HG03469 (cell line): ENCODE measurements at regions not wholly inside any gene's neighbourhood (a gene's known extent, or its start where the extent isn't known, plus 50 kb on each side); places are given as distances from the start of the nearest gene placed in this dataset.
"Not testable (repeated sequence)": the region's sequence is repeated elsewhere in the genome, so short reads cannot be mapped to it uniquely, and the experiment has no call there.

ENCODE experiments used
- ATAC-seq: cut with Tn5 transposase; IDR thresholded peaks from one replicate; pipeline ENCODE4 v1.9.1; 2021; ENCODE audit warnings: mild to moderate bottlenecking, moderate library complexity, moderate number of reproducible peaks; ENCODE audit not compliant: unreplicated experiment

- ATAC-seq: no peak
These were observed 188.4 kb downstream of the PAH start for GRCh38 chr12:102728506-102729242.

DNA sequence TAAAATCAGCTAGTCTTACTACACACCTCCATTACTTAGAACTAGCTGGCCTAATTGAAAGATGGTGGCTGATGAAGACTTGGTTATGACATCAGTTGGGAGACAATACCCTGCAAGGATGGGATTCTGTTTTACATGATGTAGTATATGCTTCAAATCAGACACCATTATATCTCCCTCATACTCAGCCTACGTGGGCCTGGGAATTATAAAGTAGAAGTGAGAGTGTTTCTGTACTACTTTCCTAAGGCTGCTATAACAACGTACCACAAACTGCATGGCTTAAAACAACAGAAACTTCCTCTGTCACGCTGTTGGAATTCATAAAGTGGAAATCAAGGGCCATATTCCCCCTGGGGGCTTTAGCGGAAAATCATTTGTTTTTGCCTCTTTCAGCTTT lies 190.4 kb downstream of the PAH start:
- no peak for ATAC-seq

DNA sequence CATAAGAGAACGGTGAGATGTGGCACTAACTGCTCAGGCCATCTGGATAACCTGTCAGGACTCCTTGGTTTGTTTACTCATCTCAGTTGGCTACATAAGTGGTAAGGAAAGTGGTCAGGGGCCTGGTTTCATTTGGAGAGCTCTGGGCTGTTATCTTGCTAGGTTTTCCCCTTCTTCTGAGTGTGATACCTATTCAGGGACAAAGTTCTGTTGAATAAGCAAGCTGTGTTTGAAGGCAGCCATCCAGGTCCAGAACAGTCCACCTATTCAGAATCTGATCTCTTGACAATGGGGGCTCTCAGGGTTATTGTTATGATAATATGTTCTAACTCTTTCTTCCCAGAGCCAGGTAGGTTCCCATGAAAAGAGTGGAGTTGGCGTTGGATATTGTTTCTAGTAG lies 194.9 kb downstream of the PAH start:
- no peak for ATAC-seq

- no peak for ATAC-seq
These were observed 208.9 kb downstream of the PAH start for GRCh38 chr12:102708108-102708507.

GRCh38 chr12:102702447-102703114 lies 214.5 kb downstream of the PAH start:
- no peak for ATAC-seq

DNA sequence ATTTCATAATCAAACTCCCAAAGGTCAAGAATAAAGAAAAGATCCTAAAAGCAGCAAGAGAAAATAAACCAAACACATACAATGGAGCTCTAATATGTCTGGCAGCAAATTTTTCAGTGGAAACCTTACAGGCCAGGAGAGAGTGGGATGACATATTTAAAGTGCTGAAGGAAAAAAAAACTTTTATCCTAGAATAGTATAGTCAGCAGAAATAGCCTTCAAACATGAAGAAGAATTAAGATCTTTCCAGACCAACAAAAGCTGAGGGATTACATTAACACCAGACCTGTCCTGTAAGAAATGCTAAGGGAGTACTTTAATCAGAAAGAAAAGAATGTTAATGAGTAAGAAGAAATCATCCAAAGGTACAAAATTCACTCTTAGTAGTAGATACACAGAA lies 215.7 kb upstream of the IGF1 start:
- no peak for ATAC-seq

- no peak for ATAC-seq
These were observed 214.5 kb upstream of the IGF1 start for GRCh38 chr12:102694903-102695302.

- ATAC-seq: no peak
These were observed 211.6 kb upstream of the IGF1 start for GRCh38 chr12:102691773-102692555.

DNA sequence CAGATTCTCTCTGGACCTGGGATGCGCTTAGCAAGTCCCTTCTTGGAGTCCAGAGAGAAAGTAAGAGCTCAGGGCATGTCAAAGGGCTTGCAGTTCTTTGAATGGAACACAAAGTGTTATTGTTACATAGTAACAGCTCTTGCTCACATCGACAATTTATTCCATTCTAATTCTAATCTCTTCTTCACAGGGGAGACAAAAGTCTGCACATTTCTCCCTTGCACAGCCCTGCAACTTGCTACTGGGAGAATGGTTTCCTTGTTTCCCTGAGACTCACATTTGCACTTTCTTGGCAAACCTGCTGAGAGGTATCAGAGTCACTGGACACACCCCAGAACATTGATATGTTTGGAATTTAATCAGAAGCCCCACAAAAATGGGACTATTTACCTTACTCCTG lies 209.9 kb upstream of the IGF1 start:
- no peak for ATAC-seq

GRCh38 chr12:102689701-102690100 lies 209.3 kb upstream of the IGF1 start:
- no peak for ATAC-seq

- ATAC-seq: no peak
These were observed 207.2 kb upstream of the IGF1 start for GRCh38 chr12:102687523-102687922.

GRCh38 chr12:102685841-102686240 lies 205.5 kb upstream of the IGF1 start:
- no peak for ATAC-seq

GRCh38 chr12:102685172-102685571 lies 204.8 kb upstream of the IGF1 start:
- ATAC-seq: no peak

DNA sequence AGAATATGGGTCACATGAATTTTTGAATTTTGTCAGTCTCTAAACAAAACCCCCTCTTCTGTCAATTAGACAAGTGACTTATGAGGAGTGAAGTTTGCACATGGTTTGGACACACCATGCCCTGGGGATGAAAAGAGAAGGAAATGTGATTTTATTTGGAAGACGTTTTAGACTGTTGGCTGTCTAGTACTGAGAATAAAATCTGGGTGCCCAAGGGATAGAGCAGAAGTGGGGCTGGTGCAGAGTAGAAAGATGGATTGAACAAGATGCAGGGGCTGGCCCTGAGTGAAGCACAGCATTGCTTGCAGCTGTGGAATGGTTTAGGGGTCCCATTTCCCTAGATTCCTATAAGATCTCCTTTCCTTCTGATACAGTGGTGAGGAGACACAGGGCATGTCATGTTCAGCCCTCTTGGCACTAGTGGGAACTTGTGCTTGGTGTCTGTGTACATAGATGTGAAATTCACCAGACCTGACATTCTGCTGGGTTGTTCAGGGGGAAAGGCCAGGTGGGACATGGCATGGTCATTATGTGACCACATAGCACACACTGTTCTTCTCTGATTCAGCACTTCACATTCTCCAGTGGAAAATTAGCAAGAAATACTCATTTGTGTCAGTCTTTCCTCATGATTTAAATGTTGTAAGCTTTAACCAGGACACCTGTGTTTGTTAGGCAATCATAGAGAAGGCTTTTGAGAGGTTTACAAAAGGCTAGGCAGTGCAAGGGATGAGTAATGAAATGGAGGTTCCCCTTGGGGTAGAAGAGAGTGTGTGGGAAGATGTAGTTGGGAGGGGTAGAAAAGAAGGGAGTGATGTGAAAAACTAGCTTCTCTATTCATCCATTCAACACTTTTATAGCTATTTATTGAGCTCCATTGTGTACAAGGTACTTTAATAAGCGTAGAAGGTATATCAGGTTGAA lies 202.3 kb upstream of the IGF1 start:
- no peak for ATAC-seq

DNA sequence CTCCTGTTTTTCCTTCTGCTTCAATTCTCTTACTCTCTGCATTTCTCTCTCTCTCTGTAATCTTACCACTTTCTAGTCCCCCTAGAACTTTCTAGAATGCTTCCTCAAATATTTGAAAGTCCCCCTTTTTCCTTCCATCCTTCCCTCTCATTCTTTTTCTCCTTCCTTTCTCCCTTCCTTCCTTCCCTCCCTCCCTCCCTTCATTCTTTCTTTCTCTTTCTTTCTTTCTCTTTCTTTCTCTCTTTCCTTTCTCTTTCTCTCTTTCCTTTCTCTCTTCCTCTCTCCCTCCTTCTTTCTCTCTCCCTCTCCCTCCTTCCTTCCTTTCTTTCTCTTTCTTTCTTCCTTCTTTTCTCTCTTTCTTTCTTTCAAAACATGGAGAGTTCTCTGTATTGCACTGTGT lies 201.4 kb upstream of the IGF1 start:
- no peak for ATAC-seq

GRCh38 chr12:102681309-102681708 lies 200.9 kb upstream of the IGF1 start:
- ATAC-seq: no peak

DNA sequence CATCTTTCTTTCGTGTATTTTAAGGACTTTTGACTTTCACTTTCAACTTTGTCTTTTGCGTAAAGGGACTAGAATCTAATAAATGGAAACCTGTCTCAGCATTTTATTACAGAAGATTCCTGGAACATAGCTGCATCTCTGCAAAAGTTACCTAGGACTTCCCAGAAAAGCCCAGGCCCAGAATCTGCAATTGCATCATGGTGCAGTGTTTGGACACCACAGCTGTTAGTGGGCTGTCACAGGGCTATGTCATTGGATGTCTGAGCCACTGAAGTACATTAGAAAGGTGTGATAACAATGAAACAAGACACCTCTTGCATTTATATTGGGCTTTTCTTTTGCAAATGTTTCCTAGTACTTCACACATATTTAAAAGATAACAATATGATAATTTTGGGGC lies 199.9 kb upstream of the IGF1 start:
- ATAC-seq: no peak

GRCh38 chr12:102676812-102677211 lies 196.4 kb upstream of the IGF1 start:
- ATAC-seq: no peak

DNA sequence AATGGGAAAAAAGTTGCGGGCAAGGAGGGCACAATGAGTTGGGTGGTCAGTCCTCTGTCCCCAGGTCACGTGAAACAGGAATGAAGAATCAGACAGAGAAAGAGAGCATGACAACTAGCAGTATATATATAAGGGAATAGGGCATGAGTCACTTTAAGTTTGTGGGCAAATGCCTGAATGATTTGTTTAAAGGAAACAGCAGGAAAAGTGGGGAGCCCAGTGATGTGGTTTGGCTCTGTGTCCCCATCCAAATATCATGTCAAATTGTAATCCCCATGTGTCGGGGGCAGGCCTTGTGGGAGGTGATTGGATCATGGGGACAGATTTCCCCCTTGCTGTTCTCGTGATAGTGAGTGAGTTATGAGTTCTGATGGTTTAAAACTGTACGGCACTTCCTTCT lies 195.3 kb upstream of the IGF1 start:
- ATAC-seq: no peak

DNA sequence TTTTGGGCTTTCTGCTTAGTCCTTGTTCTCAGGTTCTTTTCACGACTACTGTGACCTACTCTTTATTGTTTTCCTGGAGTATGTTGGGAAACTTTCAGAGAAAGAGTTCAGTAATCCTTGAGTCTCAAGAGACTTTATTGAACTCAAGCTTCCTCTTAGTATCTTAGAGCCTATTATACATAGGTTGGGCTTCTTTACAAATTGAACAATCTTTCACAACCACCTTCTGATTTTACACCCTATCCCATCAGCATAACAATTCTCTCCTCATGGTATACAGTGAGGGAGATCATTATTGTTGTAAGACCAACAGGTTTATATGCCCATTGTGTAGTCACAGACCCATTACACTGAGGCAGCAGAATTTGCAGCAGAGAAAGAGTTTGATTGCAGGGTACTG lies 193.2 kb upstream of the IGF1 start:
- ATAC-seq: no peak

- not testable (repeated sequence) for ATAC-seq
These were observed 191.8 kb upstream of the IGF1 start for GRCh38 chr12:102672212-102672611.
